HG03095 (cell line): ENCODE measurements at regions not wholly inside any gene's neighbourhood (a gene's known extent, or its start where the extent isn't known, plus 50 kb on each side); places are given as distances from the start of the nearest gene placed in this dataset.

Experiments used
- ATAC-seq: cut with Tn5 transposase; IDR thresholded peaks from one replicate; pipeline ENCODE4 v1.9.1; 2021; ENCODE audit warnings: moderate library complexity; ENCODE audit not compliant: unreplicated experiment

DNA sequence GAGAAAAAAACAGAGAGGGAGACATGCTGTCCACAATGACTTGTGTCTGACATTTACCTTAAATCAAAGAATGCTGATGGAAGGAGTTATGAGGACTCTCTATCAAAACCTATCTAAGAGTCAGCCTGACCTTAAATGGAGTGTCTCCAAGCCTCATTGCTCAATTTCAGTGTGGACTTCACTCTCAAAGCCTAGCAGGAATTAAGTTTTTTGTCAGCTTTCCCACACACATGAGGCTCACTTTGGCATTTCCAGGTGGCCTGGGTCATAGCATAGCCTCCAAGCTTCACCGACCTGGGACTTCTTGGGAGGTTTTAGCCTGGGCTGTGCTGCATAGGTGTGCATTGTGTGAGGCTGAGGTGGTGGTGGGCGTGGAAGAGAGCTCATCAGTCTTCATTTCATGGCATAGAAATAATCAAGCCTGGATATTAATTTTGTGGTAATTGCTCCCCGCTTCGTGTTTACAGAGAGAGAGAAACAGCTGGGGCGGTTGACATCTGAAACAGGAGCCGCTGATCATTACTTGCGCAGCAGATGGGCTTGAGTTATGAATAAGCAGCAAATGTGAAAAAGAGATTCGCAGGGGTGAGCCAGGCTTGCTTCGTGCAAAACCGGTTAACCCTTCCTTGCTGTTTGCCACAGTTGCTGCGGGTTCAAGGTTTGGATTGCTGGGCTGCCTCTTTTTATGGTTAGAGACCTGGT is 647.8 kb downstream of the INHBA start:
- ATAC-seq: no peak

GRCh38 chr7:41053820-41054219 is 649.1 kb downstream of the INHBA start:
- no peak for ATAC-seq

DNA sequence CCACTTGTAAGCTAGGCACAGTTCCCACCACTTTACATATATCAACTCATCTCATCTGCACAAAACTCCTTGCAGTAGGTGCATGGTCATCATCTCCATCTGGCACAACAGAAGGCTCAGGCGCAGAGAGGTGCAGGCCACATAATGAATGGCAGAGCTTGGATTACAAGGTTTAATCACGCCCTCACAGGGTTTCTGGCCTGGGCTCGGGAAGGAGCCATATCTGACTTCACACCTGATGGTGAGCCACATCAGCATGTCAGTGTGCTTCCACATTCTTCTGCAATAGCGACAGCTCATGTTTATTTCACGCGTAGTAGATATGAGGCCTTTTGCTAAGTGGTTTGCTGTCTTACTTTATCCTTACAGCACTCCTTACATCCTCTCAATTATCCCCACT is 650.2 kb downstream of the INHBA start:
- no peak for ATAC-seq

- no peak for ATAC-seq
Measured at GRCh38 chr7:41052201-41052600, 650.7 kb downstream of the INHBA start.

GRCh38 chr7:41051535-41051934 is 651.4 kb downstream of the INHBA start:
- no peak for ATAC-seq

DNA sequence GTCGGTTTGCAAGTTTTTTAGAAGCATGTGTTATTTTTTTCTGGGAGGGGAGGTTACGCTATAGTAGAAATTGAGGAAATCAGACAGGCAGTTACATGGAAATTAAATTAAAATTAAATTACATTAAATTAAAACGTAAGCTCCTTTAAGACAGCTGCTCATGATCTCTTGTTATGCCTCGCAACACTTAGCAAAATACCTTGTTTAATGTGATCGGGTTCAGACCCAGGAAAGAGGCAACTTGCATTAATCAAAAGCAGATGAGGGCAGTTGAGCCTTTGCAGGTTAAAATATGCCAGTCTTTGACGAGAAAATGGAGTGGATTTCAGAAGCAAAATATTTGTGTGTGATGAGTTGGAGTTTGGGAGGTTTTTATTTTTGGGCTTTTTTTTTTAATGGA is 651.8 kb downstream of the INHBA start:
- no peak for ATAC-seq

DNA sequence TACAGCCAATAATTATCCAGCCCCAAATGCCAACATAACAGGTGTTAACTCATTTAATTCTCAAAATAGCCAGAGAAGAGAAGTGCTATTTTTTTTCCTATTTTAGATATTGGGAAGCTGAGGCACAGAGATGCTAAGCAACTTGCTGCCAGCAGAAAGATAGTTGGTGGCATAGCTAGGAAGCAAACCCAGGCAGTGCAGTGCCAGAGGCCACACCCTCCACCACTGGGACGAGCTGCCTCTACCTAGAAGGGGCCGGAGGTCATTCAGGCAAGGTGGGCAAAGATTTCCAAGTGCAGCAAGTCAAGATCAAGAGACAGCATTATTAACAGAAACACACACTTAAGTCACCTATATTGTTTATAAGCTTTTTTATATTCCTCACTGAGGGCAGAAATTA is 654.1 kb downstream of the INHBA start:
- no peak for ATAC-seq

GRCh38 chr7:41047789-41048191 is 655.1 kb downstream of the INHBA start:
- no peak for ATAC-seq

DNA sequence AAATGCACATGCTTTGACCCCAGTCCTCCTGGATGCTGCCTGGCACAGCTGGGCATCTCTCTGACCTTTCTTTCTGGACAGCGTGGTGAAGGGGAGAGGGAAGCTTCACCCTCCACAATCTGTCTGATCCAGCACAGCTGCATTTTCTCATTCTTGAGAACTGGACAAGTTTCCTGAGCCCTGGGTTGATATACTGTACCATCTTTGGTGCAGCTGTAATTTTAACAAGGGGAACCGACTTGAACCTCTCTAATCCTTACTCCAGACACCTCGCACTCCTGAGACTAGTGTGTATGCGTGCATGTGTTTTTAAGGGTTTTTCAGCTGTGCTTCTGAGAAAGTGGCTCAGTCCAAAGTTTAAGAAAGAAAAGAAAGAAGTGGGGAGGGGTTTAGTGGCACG is 655.7 kb downstream of the INHBA start:
- no peak for ATAC-seq

- no peak for ATAC-seq
Measured at GRCh38 chr7:41046776-41047175, 656.1 kb downstream of the INHBA start.

DNA sequence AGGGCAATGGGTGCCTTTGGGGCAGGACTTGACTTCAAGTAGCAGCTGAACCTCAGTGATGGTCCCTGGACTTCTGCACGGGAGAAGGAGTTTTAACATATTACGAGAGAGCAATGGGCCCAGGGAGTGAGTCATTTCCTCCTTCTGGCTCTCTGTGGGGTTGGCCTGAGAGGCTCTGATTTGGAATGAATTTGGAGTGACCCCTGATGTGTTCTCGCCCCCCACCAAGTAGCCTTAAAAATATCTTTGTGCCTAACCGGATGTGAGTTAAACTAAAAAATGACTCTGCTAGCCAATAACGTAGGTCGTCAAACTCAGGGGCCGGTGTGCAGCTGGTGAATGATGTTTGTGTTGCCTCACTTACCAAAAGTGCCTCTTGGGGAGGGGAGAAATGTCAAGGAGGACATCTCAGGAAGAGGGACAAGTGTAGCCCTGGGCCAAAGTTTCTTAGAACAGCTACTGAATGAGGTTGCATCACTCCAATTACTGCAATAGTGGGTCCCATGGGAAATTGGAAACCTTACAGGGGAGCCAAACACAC is 656.6 kb downstream of the INHBA start:
- no peak for ATAC-seq

GRCh38 chr7:41045556-41046123 is 657.2 kb downstream of the INHBA start:
- no peak for ATAC-seq

DNA sequence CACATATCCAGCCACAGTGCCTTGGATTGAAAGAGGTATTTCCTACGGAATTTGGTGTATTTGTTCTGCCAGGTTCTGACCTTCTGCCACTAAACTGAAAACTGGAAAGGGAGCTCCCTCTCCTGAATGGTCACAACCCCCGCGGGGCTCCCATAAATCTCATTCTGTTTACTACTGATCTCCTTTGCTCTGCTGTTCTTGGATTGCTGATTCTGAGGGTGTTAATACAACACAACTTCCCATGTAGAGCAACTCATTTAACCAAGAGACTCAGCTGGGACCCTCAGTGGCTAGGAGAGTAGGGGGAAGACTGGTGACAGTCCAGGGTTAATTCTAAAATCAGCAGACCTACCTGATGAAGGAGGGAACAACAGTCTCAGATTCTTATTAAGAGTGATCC is 662.9 kb downstream of the INHBA start:
- no peak for ATAC-seq

DNA sequence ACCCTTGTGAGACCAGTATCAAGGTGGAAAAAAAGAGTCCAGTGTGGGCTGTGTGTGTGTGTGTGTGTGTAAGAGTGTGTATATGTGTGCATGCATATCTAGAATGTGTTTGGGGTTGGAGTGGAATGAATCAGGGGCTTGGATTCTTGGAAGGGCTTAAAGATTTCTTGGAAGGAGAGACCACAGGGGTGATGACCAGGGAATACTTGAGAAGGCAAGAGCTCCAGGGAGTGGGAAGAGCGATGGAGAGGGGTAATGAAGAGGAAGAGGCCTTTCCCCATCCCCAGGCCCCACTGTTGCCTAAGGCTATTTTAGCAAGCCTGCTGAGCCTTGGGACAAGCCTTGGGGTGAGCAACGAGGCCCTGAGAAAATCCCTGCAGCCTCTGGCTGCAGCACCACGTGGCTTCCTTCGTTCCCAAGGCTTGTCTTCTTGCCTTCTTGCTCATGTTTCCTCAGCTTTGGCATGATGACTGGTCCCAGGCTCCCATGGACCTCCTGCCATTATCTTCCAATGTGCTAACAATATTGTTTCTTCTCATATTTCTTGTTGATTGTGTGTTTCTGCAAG is 663.4 kb downstream of the INHBA start:
- no peak for ATAC-seq

DNA sequence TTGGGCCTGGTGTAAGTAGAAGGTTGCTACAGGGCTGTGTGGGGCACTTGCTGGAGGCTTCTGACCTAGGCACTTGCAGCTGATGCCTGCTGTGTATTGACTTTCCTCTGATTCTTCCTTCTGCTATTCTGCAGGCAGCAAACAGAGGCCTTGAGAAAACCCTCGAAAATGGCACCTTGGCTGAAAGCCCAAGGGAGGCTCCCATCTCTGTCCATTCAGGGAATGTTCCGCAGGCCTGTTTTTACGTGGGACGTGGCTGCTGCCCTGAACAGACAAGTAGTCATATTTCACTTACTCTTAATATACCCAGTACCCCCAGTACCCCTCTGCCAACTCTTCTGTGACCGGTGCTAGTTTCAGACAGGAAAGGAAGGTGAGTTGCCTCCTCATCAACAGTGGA is 664.7 kb downstream of the INHBA start:
- no peak for ATAC-seq

- ATAC-seq: no peak
Measured at GRCh38 chr7:41037691-41038090, 665.2 kb downstream of the INHBA start.

DNA sequence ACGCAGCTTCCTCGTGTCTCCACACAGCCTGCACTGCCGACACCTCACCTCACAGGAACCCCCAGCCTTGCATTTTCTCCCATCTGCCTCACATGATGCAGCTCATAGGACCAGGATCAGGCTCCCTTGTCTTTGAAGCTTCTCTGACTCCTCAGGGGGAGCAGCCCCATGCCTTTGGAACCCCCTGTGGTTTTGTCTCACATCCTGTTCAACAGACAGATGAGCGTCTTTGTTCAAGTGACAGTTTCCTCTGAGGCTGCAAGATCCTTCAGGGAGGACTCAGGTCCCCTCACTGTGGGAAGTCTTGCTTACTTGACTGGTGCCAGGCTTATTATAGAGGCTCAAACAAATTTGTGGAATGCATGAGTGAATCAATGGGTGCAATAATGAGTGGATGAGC is 667.1 kb downstream of the INHBA start:
- no peak for ATAC-seq

DNA sequence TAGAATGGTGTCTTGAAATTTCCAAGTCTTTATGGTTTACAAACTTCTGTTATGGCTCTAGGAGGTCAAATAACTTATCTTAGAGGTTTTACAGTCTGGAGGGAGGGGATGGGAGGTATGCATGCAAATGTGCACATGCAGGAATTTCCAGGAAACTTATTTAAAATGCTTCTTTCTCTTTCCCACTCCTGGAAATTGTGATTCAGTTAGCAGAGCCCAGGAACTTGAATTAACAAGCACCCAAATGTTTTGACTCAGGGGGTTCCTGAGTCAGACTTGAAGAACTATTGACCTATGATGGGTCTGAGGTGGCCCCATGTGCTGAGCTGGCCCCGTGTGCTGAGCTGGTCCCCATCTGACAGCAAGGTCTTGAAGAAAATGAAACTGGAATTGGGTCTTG is 669.4 kb downstream of the INHBA start:
- no peak for ATAC-seq

DNA sequence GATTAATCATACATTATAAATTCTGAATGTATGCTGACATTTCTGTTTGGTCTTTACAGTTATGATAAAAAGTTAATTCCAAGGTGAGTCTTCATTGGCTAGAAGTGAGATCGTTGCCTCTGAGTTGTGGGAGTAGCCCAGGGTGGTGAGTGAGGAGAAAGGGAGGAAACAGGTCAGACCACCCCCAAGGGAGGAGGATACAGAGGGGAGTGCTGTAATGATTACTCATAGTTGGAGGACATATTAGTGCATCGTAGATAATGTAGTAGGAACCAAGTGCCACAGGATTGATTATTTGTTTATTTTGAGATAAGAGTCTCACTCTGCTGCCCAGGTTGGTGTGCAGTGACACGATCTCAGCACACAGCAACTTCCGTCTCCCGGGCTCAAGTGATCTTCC is 672.2 kb downstream of the INHBA start:
- ATAC-seq: no peak

DNA sequence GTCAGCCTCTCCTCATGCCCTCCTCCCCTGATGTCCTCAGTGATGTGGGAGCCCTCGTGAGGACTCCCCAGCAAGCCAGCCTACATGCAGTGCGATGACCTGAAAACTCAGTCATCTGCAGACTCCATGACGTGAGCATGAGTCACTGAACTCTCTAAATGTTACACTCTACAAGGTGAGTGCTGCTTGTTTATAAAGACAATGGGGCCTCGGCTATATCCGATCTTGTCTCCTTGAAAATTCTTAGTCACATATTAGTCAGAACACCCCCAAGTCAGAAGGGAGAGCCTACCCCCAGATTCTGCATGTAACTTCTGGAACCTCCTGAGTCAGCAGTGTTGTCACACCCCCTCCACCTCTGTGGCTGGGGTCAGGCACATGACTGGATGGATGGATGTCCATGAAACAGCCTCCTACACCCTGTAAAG is 673.8 kb downstream of the INHBA start:
- ATAC-seq: no peak

DNA sequence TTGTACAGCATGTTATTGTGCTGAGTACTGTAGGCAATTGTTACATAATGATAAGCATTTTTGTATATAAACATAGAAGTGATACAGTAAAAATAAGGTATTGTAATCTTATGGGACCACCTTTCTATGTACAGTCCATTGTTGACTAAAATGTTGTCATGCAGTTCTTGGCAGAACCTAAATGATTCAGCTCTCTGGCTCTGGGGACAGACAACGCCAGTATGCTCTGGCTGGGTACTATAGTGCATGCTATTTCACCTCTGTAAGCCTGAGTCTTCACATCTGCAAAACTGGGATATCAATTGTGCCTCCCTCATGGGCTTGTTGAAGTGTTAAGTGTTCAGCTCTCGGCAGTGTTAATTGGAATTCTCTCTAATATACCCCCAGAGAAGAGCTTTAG is 674.3 kb downstream of the INHBA start:
- no peak for ATAC-seq

- no peak for ATAC-seq
Measured at GRCh38 chr7:41027428-41028115, 675.3 kb downstream of the INHBA start.
